DMS53 (cell line): ENCODE measurements at regions not wholly inside any gene's neighbourhood (a gene's known extent, or its start where the extent isn't known, plus 50 kb on each side); places are given as distances from the start of the nearest gene placed in this dataset.

Source experiments
- DNase-seq: peaks from one replicate; lab custom pipeline; 2025; lab: John Stamatoyannopoulos, UW

DNA sequence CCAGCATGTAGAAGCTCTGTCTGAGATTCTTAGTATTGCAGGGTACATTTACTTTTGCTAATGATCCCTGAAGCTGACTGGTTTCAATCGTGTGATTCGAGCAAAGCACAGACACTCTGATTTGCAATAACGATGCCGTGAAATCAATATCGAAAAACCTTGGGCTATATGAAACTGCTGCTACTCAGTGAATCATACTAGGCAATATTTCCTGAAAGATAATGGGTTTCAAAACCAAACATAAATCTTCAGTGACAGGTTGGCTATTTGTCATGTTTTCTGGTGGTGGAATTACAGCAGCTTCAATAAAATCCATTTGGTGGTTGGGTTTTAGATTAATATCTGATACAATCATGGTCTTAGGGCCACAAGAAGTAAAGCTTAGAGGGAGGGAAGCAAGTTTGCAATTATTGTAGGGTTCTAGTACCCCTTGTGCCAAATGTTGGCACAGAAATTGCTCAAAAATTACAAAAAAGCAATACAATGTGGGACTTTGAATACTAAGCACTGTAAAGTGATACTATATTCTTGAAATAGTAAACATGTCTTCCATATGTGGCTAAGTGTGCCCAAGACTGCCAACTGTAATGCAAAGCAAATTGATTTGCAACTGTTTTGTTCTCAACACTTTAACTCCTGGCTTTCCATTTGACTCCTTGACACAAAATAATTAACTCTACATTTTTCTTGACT, 112.4 kb upstream of the JAZF1 start:
- DNase-seq = no peak

DNA sequence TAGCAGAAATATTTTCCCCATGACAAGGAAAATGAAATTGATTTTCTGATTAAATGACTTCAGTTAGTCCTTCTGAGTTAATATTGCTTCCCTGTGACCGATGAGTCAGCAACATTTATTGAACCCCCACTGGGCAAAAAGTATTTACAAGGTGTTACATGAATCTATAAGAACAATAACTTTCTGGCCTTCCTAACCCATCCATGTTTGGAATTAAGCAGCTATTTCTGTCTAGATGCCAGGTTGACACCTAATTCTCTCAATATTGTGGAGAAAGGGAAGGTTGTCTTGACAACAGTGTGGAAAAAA, 112.9 kb upstream of the JAZF1 start:
- DNase-seq = peak; percentile 36

DNA sequence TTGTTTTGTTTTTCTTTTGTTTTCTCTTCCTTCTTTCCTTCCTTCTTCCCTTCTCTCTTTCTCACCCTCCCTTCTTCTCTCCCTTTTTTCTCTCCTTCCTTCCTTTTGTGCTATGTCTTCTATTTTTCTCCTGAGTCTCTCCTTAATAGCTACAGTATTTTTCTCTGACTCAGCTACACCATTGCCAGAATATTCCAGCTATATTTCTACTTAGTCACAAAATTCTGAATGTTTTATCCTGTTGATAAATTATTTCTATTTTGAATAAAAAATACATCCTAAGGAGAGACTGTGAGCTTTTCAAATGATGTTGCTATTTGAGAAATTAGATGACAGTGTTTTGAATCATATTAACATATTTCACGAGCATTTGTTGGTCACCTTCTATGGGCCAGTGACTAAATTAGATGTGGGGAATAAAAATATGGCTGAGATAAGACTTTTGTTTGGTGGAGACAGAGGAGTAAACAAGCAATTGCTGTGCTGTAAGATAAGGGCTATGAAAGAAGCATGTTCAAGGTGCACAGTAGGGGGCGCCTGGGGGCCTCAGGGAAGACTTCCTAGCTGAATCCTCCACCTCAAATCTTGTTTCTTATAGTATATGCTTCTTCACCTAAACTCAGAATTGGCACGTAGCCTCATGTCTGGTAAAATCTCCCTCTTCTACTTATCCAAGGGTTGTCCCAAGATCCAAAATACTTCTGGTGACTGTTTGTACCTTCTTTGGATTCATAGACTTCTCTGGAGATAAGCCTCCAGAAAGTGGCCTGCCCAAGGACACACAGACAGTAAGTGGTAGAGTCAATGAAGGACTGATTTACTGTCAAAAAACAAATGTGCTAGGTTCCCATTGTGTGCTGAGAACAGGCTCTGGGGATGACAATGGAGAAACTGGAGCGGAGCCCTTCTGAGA, 115.5 kb upstream of the CREB5 start:
- DNase-seq = peak; percentile 82

DNA sequence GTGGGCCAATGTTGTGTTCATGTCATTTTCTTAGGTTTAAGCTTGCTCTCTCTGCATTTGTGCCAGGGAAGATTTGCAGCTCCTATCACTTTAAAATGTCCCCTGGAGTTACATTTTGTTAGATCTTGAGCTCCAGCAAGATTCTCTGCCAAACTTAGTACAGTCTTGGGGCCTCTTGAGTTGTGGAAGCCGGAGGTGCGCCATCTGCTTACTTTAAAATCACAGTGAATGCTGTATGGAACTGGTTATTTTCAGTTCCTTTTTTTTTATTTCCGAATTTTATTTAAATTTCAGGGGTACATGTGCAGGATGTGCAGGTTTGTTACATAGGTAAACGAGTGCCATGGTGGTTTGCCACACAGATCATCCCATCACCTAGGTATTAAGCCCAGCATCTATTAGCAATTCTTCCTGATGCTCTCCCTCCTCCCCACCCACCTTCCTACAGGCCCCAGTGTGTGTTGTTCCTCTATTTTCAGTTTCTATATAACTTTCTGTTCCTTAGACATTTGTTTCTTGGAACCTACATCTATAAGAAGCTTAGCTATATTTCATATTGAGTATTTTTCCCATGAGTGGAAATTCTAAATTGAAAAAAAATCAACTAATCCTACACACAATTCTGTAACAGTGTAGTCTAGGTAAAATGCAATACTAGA, 114.4 kb upstream of the CREB5 start:
- no peak for DNase-seq

DNA sequence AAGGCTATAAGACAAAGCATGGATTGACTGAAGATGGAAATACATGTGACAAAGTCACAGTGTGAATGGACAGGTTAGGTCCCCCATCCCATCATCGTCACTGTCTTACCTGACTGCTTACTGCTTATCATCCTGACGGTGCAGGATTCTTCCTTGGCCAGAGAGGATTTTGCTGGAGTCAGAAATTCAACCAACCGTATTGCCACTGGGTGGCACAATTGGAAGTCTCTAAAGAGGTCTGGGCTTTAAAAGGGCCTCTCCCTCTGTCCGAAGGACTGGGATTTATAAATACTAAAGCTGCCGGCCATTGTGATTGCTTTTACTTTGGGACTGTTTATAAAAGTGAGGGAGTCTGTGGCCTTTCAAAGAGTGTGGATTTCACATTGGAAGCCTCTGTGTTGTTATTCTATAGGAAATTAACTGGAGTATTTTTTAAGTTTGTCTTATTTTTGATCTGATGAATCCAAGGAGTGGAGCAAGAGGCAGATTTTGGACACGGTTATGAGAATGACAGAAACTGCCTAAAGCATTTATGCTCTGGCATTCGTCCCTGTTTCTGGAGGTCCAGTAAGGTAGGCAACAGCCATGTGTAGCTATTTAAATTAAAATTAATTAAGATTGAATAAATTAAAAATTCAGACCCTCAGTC, 113.3 kb upstream of the CREB5 start:
- DNase-seq = peak; percentile 94

DNA sequence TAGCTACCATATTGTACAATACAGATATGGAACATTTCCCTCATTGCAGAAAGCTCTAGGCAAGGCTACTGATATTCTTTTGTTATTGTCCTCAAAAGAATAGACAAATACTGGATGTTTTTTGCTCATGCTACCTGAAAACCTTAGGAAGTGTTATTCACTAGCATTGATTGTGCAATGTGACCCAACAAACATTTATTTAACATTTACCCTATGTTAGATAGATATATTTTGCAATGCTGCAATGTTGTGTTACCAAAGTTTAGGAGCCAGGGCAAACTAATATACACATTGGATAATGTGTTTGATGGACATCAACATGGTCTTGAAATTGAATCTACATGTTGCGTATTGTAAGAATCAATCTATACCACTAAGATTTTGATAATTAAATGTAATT, 112.8 kb upstream of the CREB5 start:
- DNase-seq = no peak

DNA sequence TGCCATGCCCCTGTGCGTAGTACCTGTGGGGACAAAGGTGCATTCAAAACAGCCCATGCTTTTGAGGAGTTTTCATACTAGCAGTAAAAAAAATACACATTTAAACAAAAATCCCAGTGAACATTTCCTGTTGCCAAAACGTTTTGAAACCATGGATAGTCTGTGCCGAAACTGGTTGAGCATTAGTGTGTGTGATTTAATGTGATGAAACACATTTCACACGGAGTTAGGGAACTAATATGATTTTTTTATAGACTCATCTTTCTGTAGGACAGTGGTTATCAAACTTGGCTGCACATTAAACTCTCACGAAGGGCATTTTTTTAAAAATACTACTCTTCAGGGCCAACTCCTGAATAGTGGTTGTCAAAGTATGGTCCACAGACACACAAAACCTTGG, 111.8 kb upstream of the CREB5 start:
- no peak for DNase-seq

DNA sequence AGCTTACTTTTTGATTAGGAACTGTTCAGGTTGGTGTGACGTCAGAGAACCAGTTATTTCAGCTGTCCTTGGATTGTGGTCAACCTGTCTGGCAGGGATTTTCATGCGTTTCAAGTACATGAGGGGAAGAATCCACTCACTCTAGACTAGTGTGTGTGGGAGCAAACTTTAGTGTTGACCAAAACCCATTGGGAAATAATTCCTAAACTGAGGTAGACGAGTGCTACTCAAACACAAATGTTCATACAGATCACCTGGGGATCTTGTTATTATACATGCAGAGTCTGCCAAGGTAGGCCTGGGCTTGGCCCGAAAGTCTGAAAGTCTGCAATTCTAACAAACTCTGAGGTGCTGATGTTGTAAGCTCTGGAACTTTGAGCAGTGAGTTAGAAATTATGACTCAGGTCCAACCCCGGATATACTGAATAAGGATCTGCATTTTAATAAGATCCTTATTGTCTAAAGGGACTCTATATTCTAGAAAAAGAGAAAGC, 111.1 kb upstream of the CREB5 start:
- no peak for DNase-seq

DNA sequence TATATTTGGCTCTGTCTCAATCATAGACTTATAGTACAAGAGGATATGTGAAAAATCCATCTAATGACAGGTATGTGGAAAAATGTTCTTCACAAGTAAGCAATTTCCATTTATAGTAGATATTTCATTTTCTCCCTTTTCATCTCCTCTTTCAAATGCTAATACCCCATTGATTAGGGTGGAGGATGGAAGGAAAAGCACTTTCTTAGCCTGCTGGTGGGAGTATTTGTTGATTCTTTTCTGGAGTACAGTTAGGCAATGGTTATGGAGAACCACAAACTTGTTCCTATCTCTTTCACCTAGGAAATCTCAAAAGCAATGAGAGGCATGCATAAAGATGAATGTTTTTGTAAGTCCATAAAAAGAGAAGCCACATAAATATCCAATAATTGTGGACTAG, 108.0 kb upstream of the CREB5 start:
- DNase-seq = no peak

DNA sequence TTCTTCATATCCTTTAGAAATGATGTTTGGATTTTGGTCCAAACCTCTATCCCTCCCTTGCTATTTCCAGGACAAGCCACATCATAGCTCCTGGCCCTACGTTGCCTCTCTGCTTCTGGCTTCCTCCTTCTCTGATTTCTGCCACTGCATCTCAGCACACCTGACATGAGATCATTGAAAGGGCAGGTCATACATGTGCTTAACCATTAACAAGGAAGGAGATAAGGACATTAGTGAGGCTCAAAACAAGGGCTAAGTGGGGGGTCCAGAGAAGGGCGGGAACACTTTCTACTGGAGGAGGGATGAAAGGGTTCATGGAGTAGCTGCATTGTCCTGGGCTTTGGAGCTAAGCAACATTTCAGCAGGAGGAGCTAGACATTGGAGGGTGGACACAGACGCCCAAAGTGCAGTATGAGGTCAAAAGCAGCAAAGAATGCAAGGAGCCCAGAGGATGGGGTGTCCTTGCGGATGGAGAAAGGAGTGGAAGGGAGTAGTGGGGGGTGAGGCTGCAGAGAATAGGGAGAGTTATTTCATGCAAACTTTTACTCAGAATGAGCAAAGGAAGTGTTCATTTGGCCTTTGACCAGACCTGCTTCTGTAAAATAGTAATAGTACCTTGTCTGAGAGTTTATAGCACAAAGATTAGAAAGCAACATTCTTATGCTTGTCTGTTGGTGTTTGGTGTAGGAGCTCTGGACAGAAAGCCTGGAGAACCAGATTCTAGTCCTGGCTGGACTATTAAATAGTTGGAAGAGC, 102.4 kb upstream of the CREB5 start:
- peak; percentile 34 for DNase-seq

DNA sequence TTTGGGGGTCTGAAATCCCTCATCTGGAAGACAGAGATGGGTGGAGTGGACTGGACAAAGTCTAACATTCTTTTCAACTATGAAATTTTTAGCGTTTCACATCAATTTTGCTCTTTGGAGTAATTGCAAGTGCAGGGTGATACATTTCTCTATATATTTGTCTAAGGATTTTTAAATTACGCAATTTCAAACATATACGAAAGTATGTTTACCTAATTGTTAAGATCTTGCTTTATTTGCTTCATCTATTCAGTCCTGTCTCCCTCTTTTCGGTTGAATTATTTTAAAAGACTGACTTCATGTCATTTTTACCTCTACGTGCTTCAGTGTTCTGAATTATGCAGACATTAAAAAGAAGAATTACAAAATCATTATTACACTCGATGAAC, 101.9 kb upstream of the CREB5 start:
- no peak for DNase-seq

DNA sequence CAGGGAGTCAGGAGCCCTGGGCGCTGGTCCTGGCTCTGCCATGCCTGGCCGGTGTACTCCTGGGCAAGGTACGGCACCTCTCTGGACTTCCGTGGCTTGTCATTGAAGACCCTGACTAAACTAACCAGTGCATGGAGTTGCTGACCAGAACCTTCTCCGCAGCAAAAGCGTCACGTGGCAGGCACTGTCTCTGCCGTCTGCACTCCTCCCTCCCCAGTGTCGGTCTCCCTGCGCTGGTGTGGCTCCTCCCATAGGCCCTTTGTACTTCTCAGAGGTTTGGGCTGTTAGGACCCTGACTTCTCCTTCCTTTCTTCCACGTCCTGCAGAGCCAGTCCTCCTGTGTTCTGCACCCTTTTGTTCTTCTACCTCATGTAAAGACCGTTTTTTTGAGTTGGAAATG, 100.6 kb upstream of the CREB5 start:
- DNase-seq = no peak

DNA sequence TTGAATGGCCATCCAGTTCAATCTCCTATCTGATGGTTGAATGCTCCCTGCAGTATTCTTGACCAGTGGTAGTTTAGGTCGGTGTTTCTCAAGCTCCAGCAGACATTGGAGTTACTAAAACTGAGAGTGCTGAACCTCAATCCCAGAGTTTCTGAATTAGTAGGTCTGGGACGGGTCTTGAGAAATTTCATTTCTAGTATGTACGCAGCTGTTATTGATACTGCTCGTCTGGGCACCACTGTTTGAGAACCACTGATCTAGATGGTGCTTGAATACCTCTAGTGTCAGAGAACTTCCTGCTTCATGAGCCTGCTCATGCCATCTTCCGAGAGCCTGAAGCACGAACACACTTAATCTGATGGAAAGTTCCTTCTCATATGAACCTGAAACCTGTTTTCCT, 99.4 kb upstream of the CREB5 start:
- peak; percentile 35 for DNase-seq

DNA sequence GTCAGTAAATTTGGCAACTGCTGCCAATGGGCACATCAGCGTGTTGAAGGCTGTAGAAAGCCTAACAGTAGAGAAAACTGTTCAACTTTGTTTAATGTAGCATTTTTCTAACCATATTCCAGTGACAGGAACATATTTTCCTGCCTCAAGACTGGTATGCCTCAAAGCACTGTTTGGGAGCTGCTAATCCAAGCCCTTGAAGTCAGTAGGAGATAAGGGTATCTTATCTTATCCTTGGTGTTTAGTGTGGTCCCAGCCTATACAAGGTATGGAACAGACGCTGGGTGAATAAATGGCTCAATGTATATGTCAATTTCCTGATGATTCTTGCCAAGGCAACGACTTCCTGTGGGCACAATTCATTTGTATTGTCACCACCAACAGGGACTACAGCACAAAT, 97.5 kb upstream of the CREB5 start:
- no peak for DNase-seq

DNA sequence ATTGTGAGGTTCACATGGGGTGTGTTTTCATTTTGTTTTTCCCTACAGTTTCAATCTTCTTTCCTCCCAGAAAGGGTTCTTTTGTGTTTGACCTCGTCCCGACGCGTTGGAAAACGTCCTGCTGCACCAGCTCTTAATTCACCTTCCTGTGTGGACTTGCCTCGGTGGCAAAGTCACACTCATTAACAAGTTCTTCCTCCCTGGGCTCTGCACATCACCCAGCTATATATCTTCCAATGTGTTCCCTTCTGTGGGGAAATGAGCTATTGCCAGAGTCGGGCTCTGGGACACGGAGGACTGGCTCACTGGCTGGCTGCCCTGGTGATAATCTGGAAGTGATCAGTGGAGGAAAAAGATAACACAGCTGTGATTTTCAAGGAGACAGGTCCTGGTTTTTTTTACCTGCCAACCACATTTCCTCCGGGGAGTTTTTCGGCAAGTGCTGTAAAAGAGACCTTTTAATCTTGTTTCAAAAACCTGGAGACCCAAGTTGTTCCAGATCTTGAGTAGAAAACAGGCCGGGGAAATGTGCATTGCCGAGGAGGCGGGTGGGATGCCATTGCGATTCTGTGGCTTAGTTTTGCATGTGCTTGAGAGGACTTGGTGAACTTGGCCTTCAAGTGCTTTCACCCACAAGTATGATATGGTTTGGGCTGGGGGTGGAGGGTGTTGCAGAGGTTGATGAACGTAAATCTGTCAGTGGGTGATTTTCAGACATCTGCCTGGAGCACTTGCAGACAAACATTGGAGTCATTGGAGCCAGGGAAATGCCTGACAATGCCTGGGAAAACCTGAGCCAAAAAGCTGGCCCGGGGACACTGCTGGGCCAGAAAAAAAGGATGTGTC, 96.5 kb upstream of the CREB5 start:
- DNase-seq = no peak

DNA sequence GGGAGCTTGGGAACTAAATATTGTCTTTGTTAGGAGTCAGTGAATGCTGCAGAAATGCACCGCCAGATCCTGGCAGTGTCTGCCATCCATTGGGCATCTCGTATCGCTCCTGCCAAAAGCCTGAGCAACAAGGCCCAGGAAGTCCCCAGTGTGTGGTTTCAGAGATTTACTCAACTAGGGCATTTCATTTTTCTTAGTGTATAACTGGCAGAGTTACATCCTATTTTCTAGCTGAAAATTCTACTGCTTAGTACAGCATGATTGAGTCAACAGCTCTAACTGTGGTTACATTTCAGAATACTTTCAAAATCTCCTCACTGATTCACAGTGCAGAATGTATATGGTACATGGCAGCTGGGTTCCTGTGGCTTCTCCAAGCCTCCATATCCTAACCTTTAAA, 95.8 kb upstream of the CREB5 start:
- DNase-seq = no peak

DNA sequence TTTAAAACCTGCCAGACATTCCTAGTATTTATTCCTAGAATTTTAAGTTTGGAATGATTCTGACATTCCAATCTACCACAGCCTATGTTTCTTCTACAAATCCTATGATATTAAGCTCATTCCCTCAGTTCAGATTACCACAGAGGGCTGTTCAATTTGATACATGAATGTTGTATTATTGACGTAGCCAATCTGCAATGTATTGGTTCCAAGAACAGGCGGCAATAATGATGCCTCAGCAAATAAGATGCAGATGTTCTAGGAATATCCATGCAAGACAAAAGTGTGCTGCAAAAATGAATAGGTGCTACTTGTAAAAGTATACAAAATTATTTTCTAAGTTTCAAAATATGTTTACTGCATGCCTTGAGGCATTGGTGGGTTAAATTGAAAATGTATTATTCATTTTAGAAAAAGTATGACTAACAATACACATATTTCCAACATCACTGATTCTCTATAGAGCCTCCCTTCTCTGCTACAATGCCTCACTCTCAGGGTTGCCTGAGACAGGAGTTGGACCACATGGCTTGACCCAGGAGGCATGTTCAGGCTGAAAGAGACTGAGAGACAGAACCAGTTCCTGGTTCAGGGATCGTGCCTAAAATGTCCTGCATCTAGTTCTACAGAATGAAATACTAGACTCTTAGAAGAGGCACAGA, 94.1 kb upstream of the CREB5 start:
- DNase-seq = no peak

DNA sequence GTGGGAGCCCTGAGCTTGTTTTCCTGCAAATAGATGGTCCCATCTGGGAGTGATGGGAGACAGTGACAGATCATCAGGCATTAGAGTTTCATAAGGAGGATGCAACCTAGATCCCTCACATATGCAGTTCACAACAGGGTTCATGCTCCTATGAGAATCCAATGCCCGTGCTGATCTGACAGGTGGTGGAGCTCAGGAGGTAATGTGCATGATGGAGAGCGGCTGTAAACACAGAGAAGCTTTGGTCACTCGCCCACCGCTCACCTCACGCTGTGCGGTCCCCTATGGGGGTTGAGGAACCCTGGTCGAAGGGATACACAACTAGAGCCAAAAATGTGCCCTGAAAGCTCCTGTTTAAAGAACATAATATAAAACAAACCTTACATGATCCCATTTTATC, 88.5 kb upstream of the CREB5 start:
- DNase-seq = no peak

DNA sequence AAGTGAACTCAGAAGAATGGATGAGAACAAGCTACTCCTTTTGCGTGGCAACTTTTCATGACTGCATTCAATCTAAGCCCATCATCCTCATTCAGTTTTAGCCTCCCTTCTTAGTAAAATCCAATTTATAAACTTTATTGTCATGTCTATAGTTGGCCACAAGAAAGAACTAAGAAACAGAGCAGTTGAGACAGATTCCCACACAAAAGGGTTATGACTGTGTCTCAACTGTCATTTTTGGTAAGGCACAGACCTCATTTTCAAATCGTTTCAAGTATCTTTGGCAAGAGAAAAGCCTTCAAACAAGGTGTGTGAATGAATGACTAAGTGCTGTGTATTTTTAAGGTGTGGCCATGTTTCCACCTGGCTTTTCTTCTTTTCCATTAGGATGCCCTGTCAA, 84.2 kb upstream of the CREB5 start:
- peak; percentile 69 for DNase-seq
